ENCODE measurements at regions not wholly inside any gene's neighbourhood (a gene's known extent, or its start where the extent isn't known, plus 50 kb on each side); places are given as distances from the start of the nearest gene placed in this dataset.

- TF ChIP-seq CTCF (IDR thresholded peaks at IDR 0.05; ENCODE audit: insufficient read depth, low read length, severe bottlenecking), result no peak
- FAIRE-seq (no peak), DNase-seq (ENCODE audit: low read depth) (no peak)
- Histone ChIP-seq H3K4me3 (ENCODE audit: low read depth, low read length) (no peak overlapping the region), H3K27me3 (ENCODE audit: control insufficient read depth, insufficient read depth, low read length) (no peaks in the 10 kb centered on the region), H3K36me3 (ENCODE audit: control insufficient read depth, insufficient read depth, low read length) (no peaks in the 10 kb centered on the region)
These were observed 1294.9 kb upstream of the CDH8 start for GRCh38 chr16:63331111-63331510.

DNA sequence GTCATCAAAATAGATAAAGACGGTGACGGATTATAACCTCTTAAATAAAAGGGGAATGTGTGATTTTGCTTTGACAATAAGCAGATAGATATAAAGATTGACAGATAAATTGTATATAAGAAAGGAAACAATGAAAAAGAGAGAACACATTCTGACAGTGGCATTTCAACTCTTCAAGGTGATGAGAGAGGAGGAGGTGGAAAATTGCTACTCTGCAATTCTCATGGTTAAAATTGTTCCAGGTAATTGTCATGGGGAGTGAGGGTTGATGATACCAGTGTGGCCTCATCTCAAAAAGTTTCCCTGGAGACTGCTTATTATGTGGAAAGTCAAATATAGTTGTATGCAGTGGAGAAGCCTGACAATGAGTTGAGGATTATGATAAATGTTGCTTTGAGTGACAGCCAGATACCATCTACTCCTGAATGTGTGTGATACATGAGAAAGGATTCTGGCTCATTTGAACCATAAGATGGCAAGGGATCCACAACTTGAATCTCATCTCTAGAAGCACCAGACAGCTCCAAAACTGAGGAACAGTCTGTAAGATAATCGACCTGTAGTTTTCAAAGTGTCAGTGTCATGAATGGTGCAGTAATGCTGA, 1290.6 kb upstream of the CDH8 start:
- no peak for DNase-seq (ENCODE audit: low read depth)
- Histone ChIP-seq H3K36me3 (ENCODE audit: control insufficient read depth, insufficient read depth, low read length) (no peaks in the 10 kb centered on the region), H3K27me3 (ENCODE audit: control insufficient read depth, insufficient read depth, low read length) (no peaks in the 10 kb centered on the region), H3K4me3 (ENCODE audit: low read depth, low read length) (no peak overlapping the region)
- no peak for FAIRE-seq
- no peak for TF ChIP-seq CTCF (IDR thresholded peaks at IDR 0.05; ENCODE audit: insufficient read depth, low read length, severe bottlenecking)

DNA sequence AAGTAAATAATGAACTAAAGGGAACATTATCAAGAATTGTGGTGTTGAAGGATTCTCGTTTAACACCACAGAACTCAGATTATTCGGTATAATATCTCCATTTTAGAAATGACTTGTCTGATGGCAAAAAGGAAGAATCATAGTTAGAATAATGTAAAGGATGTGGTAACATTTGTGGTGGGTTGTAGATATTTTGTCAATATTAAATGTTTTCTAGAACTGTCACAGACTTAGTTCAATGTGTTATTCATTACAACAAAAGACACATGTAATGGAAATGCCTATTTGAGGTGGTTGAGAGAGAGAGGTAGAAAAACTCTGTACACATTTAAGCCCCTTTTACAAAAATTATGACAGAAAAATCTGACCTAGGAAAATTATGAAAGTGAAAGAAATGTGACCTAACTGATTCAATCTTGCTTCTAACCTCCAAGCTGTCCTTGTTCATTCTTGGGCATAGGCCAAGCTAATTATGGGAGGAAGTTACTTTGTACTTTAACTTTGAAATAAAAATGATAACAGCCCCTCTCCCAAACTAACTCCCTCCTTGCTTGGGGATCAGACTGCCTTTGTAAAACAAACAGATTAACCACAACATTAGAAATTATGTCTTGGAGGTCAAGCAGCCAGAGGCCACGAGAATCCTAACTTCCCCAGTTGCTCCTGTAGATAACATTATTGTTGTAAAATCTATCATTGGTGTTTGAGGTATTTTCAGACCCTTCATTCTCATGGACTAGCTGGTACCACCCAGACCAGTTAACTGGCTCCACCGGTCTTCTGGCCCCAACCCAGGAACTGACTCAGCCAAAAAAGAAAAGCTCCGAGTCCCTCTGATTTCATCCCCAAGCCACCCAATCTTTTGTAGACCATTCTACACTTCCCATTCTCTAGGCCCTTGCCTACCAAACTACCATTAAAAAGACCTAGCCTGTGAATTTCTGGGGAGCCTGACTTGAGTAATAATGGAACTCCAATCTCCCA, 1287.8 kb upstream of the CDH8 start:
- no peaks in the 10 kb centered on the region for H3K36me3 ChIP-seq (ENCODE audit: control insufficient read depth, insufficient read depth, low read length)
- FAIRE-seq (no peak), DNase-seq (ENCODE audit: low read depth) (no peak)
- H3K4me3 ChIP-seq (ENCODE audit: low read depth, low read length), result no peak overlapping the region
- H3K27me3 ChIP-seq (ENCODE audit: control insufficient read depth, insufficient read depth, low read length), result no peaks in the 10 kb centered on the region
- no peak for TF ChIP-seq CTCF (IDR thresholded peaks at IDR 0.05; ENCODE audit: insufficient read depth, low read length, severe bottlenecking)

DNA sequence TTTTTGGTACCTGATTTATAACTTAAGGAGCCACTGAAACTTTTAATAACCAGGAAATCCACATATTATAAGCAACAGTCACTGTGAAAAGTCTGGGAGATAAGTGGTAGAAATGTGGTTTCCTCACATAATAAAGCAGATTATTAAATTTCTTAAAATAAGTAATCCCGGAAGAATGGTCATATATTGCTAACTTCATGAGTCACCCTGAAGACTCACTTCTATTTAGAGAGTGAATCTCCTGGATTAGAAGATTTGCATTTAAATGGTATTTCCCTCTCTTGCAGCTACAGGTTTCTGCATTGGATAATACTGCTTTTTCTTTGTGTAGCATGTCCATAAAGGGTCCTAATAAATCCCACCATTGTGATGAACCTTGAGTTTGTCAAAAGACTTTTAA, 1286.8 kb upstream of the CDH8 start:
- FAIRE-seq, result no peak
- no peak for TF ChIP-seq CTCF (IDR thresholded peaks at IDR 0.05; ENCODE audit: insufficient read depth, low read length, severe bottlenecking)

GRCh38 chr16:63315229-63315628, 1279.0 kb upstream of the CDH8 start:
- TF ChIP-seq CTCF (IDR thresholded peaks at IDR 0.05; ENCODE audit: insufficient read depth, low read length, severe bottlenecking), result no peak
- Histone ChIP-seq H3K36me3 (ENCODE audit: control insufficient read depth, insufficient read depth, low read length) (no peaks in the 10 kb centered on the region), H3K27me3 (ENCODE audit: control insufficient read depth, insufficient read depth, low read length) (no peaks in the 10 kb centered on the region), H3K4me3 (ENCODE audit: low read depth, low read length) (no peak overlapping the region)
- DNase-seq (ENCODE audit: low read depth) (no peak), FAIRE-seq (no peak)

More for the DNA sequence above, 1286.8 kb upstream of the CDH8 start:
- no peak for DNase-seq (ENCODE audit: low read depth)
- no peak overlapping the region for H3K4me3 ChIP-seq (ENCODE audit: low read depth, low read length)
- H3K36me3 ChIP-seq (ENCODE audit: control insufficient read depth, insufficient read depth, low read length), result no peaks in the 10 kb centered on the region
- no peaks in the 10 kb centered on the region for H3K27me3 ChIP-seq (ENCODE audit: control insufficient read depth, insufficient read depth, low read length)

Data from bronchial epithelial cell (primary cell).